Lower leg skin (tissue), 4 donors: ENCODE measurements at regions not wholly inside any gene's neighbourhood (a gene's known extent, or its start where the extent isn't known, plus 50 kb on each side); places are given as distances from the start of the nearest gene placed in this dataset.

Experiments
- DNase-seq, 2 donors: peaks; one replicate each; pipeline ENCODE4 v3.0.0-alpha.2; 2019; ENCODE audit warnings: low spot score in 2 of 2
- H3K4me3 ChIP-seq: fragments of 200-600 bp; sonication (generic); 2 replicates; pipeline ENCODE4 v1.5.1; 2017; ENCODE audit warnings: mild to moderate bottlenecking, low read depth; ENCODE audit not compliant: poor library complexity, severe bottlenecking
- POLR2A ChIP-seq, 2 donors: fragments of 450-650 bp; IDR thresholded peaks; one replicate each; pipeline ENCODE4 v1.6.1; 2016 to 2017; ENCODE audit warnings: antibody characterized with exemption in 2 of 2, mild to moderate bottlenecking in 1 of 2, moderate library complexity in 1 of 2
- WGBS, 2 donors: methylation state at CpG; one replicate each; pipeline ENCODE4 v1.1.5; 2018; 5-methylcytosine and 5-hydroxymethylcytosine counted together
- intact Hi-C: fragments of 100-400 bp; cut with DNase I; formaldehyde crosslinking; loops from one replicate; pipeline ENCODE4 v1.15.0; 2023; ENCODE audit warnings: low total_unique reads
- TF ChIP-seq, protein P1 (sequence below), 3 donors: fragments of 450-650 bp; IDR thresholded peaks; one replicate each; pipeline ENCODE4 v1.5.1; 2016; ENCODE audit warnings: antibody characterized with exemption in 3 of 3, mild to moderate bottlenecking in 3 of 3, moderate library complexity in 2 of 3

DNA sequence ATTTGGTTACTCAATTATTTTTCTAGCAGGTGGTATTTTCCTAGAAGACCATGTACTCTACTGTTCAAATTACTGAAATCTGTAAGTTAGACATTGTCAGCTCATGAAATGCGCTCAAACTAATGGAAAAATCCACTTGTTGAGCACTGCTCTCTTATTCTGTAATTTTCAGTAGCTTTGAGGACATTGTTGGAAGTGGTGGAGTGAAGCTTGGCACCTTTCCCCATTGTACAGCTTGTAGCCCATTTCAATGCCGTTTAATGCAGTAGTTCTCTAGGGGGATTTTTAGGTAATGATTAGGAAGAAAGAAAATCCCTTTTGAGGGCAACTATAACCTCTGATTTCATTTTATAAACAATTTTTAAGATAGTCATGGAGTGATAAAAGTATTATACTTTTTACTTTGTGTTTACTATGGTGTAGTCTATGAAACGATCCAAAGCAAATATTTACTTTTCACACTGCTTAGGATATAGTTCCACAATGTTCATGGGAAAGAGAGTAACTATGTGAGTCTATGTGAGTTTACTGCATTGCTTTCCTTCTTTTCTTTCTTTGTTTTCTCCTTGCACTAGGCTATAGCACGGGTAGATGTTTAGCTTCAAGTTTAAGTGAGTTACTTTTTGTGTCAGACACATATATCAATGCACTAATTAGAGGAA, 165.8 kb upstream of the ANKH start:
- DNase-seq, result no peak
- intact Hi-C loops, result no loop called here
- TF ChIP-seq, protein P1, sequence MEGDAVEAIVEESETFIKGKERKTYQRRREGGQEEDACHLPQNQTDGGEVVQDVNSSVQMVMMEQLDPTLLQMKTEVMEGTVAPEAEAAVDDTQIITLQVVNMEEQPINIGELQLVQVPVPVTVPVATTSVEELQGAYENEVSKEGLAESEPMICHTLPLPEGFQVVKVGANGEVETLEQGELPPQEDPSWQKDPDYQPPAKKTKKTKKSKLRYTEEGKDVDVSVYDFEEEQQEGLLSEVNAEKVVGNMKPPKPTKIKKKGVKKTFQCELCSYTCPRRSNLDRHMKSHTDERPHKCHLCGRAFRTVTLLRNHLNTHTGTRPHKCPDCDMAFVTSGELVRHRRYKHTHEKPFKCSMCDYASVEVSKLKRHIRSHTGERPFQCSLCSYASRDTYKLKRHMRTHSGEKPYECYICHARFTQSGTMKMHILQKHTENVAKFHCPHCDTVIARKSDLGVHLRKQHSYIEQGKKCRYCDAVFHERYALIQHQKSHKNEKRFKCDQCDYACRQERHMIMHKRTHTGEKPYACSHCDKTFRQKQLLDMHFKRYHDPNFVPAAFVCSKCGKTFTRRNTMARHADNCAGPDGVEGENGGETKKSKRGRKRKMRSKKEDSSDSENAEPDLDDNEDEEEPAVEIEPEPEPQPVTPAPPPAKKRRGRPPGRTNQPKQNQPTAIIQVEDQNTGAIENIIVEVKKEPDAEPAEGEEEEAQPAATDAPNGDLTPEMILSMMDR (IDR thresholded peaks at IDR 0.05), result no peak
- TF ChIP-seq POLR2A (IDR thresholded peaks at IDR 0.05), result no peak
- 71 to 80% methylated on average over 4 of the region's 4 CpGs for WGBS, 2 donors
- H3K4me3 ChIP-seq, result no peak overlapping the region

DNA sequence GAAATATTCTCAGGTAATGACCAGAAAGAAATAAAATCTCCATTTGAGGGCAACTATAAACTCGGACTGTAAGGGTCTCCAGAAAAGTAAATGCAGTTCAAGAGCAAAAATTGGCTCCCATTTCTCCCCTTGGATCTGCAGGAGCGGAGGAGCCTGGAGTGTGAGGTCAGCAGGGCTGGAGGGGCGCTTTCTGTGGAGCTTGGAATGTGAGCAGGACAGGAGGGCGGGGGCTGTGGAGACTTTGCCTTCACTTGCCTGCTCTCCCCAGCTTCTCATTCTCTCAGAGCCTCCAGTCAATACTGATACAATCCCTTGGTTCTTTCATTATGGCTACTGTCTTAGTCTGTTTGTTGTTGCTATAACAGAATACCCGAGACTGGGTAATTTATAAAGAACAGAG, 162.8 kb upstream of the ANKH start:
- no peak for TF ChIP-seq POLR2A (IDR thresholded peaks at IDR 0.05)
- TF ChIP-seq, protein P1 (IDR thresholded peaks at IDR 0.05), result no peak
- 73 to 81% methylated on average over 5 of the region's 5 CpGs for WGBS, 2 donors
- intact Hi-C loops, result no loop called here
- no peak for DNase-seq
- no peak overlapping the region for H3K4me3 ChIP-seq

DNA sequence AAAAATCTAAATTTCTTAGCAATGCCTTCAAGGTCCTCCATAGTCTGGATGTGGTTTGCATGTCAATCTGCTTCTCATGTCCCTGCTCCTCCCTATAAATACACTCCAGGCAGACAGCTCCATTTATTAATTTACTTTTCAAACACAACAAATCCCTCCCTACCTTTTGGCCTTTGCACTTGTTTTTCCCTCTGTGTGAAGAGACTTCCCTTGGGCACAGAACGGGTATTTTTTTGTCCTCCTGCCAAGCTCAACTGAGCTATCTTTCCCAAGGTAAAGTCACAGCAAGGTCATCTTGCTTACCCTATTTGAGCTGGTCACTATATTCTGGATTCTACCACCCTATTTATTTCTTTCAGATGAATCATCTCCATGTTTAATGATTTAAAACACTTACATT, 159.6 kb upstream of the ANKH start:
- DNase-seq, result no peak
- WGBS, 2 donors, result 29 to 56% methylated on average over 1 of the region's 1 CpG
- no peak for TF ChIP-seq POLR2A (IDR thresholded peaks at IDR 0.05)
- no peak overlapping the region for H3K4me3 ChIP-seq
- intact Hi-C loops, result no loop called here

DNA sequence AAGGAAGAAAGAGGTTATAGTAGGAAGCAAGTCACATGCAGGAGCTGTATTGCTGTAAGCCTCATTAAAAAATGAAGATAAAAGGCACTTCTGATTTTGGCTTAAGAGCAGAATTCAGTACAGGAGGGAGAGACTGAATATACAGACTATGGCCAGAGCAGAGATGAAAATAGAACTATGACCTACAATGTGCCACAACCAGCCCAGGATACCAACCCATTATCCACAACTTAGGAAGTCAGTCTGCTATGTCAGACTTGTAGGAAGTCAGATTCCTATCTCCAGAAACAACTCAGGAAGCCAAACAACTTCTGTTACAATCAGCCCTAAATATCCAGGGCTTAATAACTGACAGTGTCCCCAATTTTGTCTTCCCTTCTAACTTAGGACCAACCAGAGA, 156.2 kb upstream of the ANKH start:
- H3K4me3 ChIP-seq, result no peak overlapping the region
- TF ChIP-seq, protein P1 (IDR thresholded peaks at IDR 0.05), result no peak
- TF ChIP-seq POLR2A (IDR thresholded peaks at IDR 0.05), result no peak
- no peak for DNase-seq
- intact Hi-C loops, result no loop called here

DNA sequence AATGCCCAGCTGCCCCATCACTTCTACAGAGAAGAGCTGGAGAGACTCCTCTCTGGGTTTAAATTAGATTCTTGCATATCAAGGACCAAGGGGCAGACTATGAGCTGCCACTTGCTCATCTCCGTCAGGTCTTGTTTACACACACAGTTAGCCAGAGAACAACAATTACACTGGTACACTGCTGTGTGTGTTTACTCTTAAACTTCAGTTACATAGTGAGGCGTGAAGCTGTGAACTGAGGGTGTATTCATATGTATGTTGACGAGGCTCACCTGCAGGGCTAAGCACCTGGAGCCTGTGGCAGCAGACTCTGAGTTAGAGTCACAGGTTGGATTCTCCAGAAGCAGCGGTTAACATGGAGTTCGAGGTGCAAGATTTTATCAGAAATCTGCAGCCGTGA, 155.4 kb upstream of the ANKH start:
- TF ChIP-seq, protein P1 (IDR thresholded peaks at IDR 0.05), result no peak
- TF ChIP-seq POLR2A (IDR thresholded peaks at IDR 0.05), result no peak
- no peak overlapping the region for H3K4me3 ChIP-seq
- 83 to 84% methylated on average over 6 of the region's 6 CpGs for WGBS, 2 donors
- intact Hi-C loops, result no loop called here
- DNase-seq, result no peak

DNA sequence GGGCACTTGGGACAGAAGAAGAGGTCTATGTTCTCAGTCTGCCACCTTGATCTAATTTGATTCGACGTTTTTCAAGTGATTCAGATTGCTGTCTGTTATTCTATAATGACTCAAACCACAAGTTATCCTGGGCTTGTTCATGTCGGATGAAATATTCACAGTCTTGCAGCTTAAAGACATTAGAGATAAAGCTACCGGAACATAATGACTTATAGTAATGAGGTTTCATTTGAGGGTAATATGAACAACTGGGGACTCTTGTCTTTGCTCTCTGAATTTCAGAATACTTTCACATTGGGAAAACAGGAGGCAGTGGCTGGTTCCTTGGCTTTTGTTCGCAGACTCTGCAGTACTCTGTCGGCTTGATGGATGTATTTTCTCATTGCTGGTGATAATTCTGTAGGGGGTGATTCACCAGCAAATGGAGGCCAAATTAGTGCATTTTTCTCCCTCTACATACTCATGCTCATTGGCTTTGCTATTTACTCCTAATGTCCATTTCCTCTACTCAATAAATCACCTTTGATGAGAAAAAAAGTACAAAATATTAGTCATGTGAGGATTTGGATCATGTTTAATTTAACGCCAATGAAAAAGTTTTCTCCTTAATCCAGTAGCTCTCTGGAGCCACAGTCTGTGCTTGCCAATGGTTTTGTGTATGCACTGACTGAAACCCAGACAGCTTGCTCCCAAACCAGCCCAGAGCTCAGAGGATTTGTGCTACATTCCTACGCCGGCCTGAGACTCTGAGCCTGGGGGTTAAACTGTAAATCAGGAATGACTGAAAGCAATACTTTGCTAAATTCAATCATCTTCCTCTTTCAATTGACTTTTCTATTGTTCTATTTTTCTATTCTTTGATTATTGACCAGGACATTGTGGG, 154.7 kb upstream of the ANKH start:
- no peak for DNase-seq
- WGBS, 2 donors, result 75 to 80% methylated on average over 9 of the region's 9 CpGs
- intact Hi-C loops, result no loop called here
- H3K4me3 ChIP-seq, result no peak overlapping the region
- TF ChIP-seq, protein P1 (IDR thresholded peaks at IDR 0.05), result no peak
- no peak for TF ChIP-seq POLR2A (IDR thresholded peaks at IDR 0.05)
